ENCODE measurements at regions not wholly inside any gene's neighbourhood (a gene's known extent, or its start where the extent isn't known, plus 50 kb on each side); places are given as distances from the start of the nearest gene placed in this dataset.
"Not testable (repeated sequence)": the region's sequence is repeated elsewhere in the genome, so short reads cannot be mapped to it uniquely, and the experiment has no call there.

DNA sequence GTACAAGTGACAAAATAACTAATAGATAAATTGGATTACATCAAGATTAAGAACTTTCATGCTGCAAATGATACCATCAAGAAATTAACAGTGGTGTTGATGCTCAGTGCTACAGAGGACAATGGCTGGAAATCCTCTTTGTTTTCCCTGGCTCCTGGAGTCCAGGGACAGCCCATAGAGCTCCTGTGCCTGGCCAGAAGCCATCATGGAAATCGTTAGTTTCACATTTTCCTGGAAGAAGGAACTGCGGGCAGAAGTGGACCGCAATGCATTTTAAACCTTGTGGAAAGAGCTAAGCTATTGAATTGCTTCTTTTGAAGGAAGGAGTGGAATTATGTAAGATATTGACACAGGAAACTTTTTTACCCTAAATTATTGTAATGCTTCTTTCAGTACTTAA lies 276.0 kb downstream of the GJA1 start:
- H3K27me3 ChIP-seq (ENCODE audit: control insufficient read depth, insufficient read depth, low read length): no peaks in the 10 kb centered on the region
- no peaks in the 10 kb centered on the region for H3K4me1 ChIP-seq (ENCODE audit: control insufficient read depth, insufficient read depth, low read length)
- no peak overlapping the region for H3K9ac ChIP-seq (ENCODE audit: low read depth, low read length)
- H3K36me3 ChIP-seq (ENCODE audit: control insufficient read depth, insufficient read depth, low read length): no peaks in the 10 kb centered on the region
- no peaks in the 10 kb centered on the region for H3K9me3 ChIP-seq (ENCODE audit: control insufficient read depth, insufficient read depth, low read length)
- H3K4me3 ChIP-seq (ENCODE audit: low read depth, low read length): no peak overlapping the region

GRCh38 chr6:121717686-121718085 lies 282.2 kb downstream of the GJA1 start:
- H3K27me3 ChIP-seq (ENCODE audit: control insufficient read depth, insufficient read depth, low read length): no peaks in the 10 kb centered on the region
- H3K9me3 ChIP-seq (ENCODE audit: control insufficient read depth, insufficient read depth, low read length): no peaks in the 10 kb centered on the region
- H3K36me3 ChIP-seq (ENCODE audit: control insufficient read depth, insufficient read depth, low read length): no peaks in the 10 kb centered on the region
- H3K4me3 ChIP-seq (ENCODE audit: low read depth, low read length): no peak overlapping the region
- H3K9ac ChIP-seq (ENCODE audit: low read depth, low read length): no peak overlapping the region
- no peaks in the 10 kb centered on the region for H3K4me1 ChIP-seq (ENCODE audit: control insufficient read depth, insufficient read depth, low read length)

DNA sequence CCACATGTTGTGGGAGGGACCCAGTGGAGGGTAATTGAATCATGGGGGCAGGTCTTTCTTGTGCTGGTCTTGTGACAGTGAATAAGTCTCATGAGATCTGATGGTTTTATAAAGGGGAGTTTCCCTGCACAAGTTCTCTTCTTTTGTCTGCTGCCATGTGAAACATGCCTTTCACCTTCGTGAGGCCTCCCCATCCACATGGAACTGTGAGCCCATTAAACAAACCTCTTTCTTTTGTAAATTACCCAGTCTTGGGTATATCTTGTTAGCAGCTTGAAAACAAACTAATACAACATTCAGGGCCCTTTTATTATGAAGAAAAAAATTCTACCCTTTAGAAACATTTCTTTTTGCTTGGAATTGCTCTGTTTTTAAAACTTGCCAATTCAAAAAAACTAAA lies 285.4 kb downstream of the GJA1 start:
- not testable (repeated sequence) for H3K4me3 ChIP-seq (ENCODE audit: low read depth, low read length); H3K9ac ChIP-seq (ENCODE audit: low read depth, low read length); H3K9me3 ChIP-seq (ENCODE audit: control insufficient read depth, insufficient read depth, low read length); H3K36me3 ChIP-seq (ENCODE audit: control insufficient read depth, insufficient read depth, low read length); H3K4me1 ChIP-seq (ENCODE audit: control insufficient read depth, insufficient read depth, low read length); H3K27me3 ChIP-seq (ENCODE audit: control insufficient read depth, insufficient read depth, low read length)

GRCh38 chr6:121723623-121724022 lies 288.2 kb downstream of the GJA1 start:
- no peak overlapping the region for H3K4me3 ChIP-seq (ENCODE audit: low read depth, low read length)
- no peaks in the 10 kb centered on the region for H3K4me1 ChIP-seq (ENCODE audit: control insufficient read depth, insufficient read depth, low read length)
- no peak overlapping the region for H3K9ac ChIP-seq (ENCODE audit: low read depth, low read length)
- H3K36me3 ChIP-seq (ENCODE audit: control insufficient read depth, insufficient read depth, low read length): no peaks in the 10 kb centered on the region
- H3K9me3 ChIP-seq (ENCODE audit: control insufficient read depth, insufficient read depth, low read length): no peaks in the 10 kb centered on the region
- H3K27me3 ChIP-seq (ENCODE audit: control insufficient read depth, insufficient read depth, low read length): no peaks in the 10 kb centered on the region

DNA sequence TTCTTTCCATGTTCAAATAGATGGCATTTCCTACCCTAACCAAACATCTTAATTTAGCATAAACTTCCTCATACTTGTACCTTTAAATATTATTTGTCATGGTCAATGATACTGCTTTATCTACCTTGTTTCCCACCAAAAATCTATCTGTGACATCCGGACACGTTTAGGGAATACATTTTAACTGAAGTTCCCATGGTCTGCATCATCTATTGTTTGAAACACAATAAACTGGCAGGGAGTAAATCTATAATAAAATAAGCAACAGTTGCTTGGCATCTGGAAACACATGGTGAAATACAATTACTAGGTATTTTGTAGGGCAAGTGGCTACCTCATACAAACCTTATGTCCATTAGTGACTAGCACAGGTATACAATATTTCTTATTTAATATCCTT lies 289.1 kb downstream of the GJA1 start:
- Histone ChIP-seq H3K36me3 (ENCODE audit: control insufficient read depth, insufficient read depth, low read length) (no peaks in the 10 kb centered on the region), H3K4me1 (ENCODE audit: control insufficient read depth, insufficient read depth, low read length) (no peaks in the 10 kb centered on the region), H3K9me3 (ENCODE audit: control insufficient read depth, insufficient read depth, low read length) (no peaks in the 10 kb centered on the region), H3K9ac (ENCODE audit: low read depth, low read length) (no peak overlapping the region), H3K27me3 (ENCODE audit: control insufficient read depth, insufficient read depth, low read length) (no peaks in the 10 kb centered on the region), H3K4me3 (ENCODE audit: low read depth, low read length) (no peak overlapping the region)

- Histone ChIP-seq H3K27me3 (ENCODE audit: control insufficient read depth, insufficient read depth, low read length) (no peaks in the 10 kb centered on the region), H3K36me3 (ENCODE audit: control insufficient read depth, insufficient read depth, low read length) (peaks cover 3% of the 10 kb centered on the region), H3K4me3 (ENCODE audit: low read depth, low read length) (no peak overlapping the region), H3K9ac (ENCODE audit: low read depth, low read length) (no peak overlapping the region), H3K4me1 (ENCODE audit: control insufficient read depth, insufficient read depth, low read length) (no peaks in the 10 kb centered on the region), H3K9me3 (ENCODE audit: control insufficient read depth, insufficient read depth, low read length) (no peaks in the 10 kb centered on the region)
These were observed 291.1 kb downstream of the GJA1 start for GRCh38 chr6:121726596-121726995.

- Histone ChIP-seq H3K9ac (ENCODE audit: low read depth, low read length) (no peak overlapping the region), H3K27me3 (ENCODE audit: control insufficient read depth, insufficient read depth, low read length) (no peaks in the 10 kb centered on the region), H3K4me3 (ENCODE audit: low read depth, low read length) (no peak overlapping the region), H3K9me3 (ENCODE audit: control insufficient read depth, insufficient read depth, low read length) (no peaks in the 10 kb centered on the region), H3K36me3 (ENCODE audit: control insufficient read depth, insufficient read depth, low read length) (peaks cover 3% of the 10 kb centered on the region), H3K4me1 (ENCODE audit: control insufficient read depth, insufficient read depth, low read length) (no peaks in the 10 kb centered on the region)
These were observed 295.2 kb downstream of the GJA1 start for GRCh38 chr6:121730616-121731015.

GRCh38 chr6:121731381-121731780 lies 295.9 kb downstream of the GJA1 start:
- Histone ChIP-seq H3K36me3 (ENCODE audit: control insufficient read depth, insufficient read depth, low read length) (peaks cover 3% of the 10 kb centered on the region), H3K27me3 (ENCODE audit: control insufficient read depth, insufficient read depth, low read length) (no peaks in the 10 kb centered on the region), H3K4me3 (ENCODE audit: low read depth, low read length) (no peak overlapping the region), H3K9me3 (ENCODE audit: control insufficient read depth, insufficient read depth, low read length) (no peaks in the 10 kb centered on the region), H3K9ac (ENCODE audit: low read depth, low read length) (no peak overlapping the region), H3K4me1 (ENCODE audit: control insufficient read depth, insufficient read depth, low read length) (no peaks in the 10 kb centered on the region)

DNA sequence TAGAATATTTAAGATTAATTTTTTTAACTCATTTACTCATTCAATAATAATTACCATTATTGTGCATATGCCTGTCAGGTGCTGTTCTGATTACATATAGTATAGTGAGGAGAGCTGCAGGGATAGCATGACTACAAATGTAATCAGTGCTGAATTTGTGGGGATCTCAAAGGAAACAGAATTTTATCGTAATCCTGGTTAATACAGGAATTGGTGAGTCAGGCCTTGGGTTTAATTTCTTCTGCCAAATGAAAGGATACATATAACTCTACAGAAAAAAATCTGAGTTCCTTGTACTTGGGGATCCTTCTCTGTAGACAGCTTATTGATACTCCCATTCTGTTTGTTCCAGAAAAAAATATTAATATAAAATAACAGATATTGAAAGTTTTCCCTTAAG lies 297.2 kb downstream of the GJA1 start:
- Histone ChIP-seq H3K4me3 (ENCODE audit: low read depth, low read length) (no peak overlapping the region), H3K9ac (ENCODE audit: low read depth, low read length) (no peak overlapping the region), H3K4me1 (ENCODE audit: control insufficient read depth, insufficient read depth, low read length) (no peaks in the 10 kb centered on the region), H3K27me3 (ENCODE audit: control insufficient read depth, insufficient read depth, low read length) (no peaks in the 10 kb centered on the region), H3K9me3 (ENCODE audit: control insufficient read depth, insufficient read depth, low read length) (no peaks in the 10 kb centered on the region), H3K36me3 (ENCODE audit: control insufficient read depth, insufficient read depth, low read length) (peaks cover 3% of the 10 kb centered on the region)

DNA sequence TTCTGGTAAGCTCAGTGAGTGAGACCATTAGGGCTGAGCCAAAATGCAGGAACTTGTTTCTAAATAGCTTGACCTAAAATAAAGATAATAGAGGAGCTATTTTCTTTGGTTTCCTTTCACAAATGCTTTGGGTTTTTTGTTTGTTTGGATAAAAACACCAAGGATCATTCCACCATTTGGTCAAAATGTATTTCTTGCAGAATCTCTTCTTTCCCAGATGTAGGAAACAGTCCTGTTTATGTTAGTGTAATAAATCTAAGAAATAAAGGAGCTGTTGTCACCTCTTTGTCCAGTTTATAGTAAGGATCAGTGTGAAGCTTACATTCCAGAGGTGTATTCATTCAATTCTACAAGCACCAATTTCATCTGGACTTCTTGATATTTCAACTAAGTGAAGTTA lies 297.8 kb downstream of the GJA1 start:
- Histone ChIP-seq H3K27me3 (ENCODE audit: control insufficient read depth, insufficient read depth, low read length) (no peaks in the 10 kb centered on the region), H3K4me1 (ENCODE audit: control insufficient read depth, insufficient read depth, low read length) (no peaks in the 10 kb centered on the region)

GRCh38 chr6:121740188-121740587 lies 304.7 kb downstream of the GJA1 start:
- H3K9ac ChIP-seq (ENCODE audit: low read depth, low read length); H3K27me3 ChIP-seq (ENCODE audit: control insufficient read depth, insufficient read depth, low read length); H3K4me1 ChIP-seq (ENCODE audit: control insufficient read depth, insufficient read depth, low read length); H3K9me3 ChIP-seq (ENCODE audit: control insufficient read depth, insufficient read depth, low read length); H3K4me3 ChIP-seq (ENCODE audit: low read depth, low read length); H3K36me3 ChIP-seq (ENCODE audit: control insufficient read depth, insufficient read depth, low read length): not testable (repeated sequence)

More for the DNA sequence above, 297.8 kb downstream of the GJA1 start:
- Histone ChIP-seq H3K9me3 (ENCODE audit: control insufficient read depth, insufficient read depth, low read length) (no peaks in the 10 kb centered on the region), H3K4me3 (ENCODE audit: low read depth, low read length) (no peak overlapping the region), H3K9ac (ENCODE audit: low read depth, low read length) (no peak overlapping the region), H3K36me3 (ENCODE audit: control insufficient read depth, insufficient read depth, low read length) (peaks cover 3% of the 10 kb centered on the region)

DNA sequence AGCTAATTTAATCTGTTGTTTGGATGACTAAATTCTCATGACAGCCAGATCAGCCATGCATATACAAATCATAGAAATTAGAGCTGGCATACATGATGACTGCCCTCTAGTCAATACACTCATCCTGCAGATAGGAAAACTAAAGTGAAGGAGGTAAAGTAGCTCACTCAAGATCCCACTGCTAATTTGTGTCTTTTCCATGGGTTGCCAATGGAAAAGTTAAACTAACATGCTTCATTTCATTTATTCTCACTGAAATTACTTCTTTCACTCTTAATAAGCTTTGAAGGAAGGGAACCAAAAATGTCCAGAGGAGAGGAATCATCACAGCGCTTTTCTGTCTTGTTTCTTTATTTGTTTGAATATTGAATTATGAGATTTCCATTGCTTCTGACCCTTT lies 308.2 kb downstream of the GJA1 start:
- Histone ChIP-seq H3K4me3 (ENCODE audit: low read depth, low read length) (no peak overlapping the region), H3K36me3 (ENCODE audit: control insufficient read depth, insufficient read depth, low read length) (no peaks in the 10 kb centered on the region), H3K27me3 (ENCODE audit: control insufficient read depth, insufficient read depth, low read length) (no peaks in the 10 kb centered on the region)

GRCh38 chr6:121748376-121748775 lies 312.9 kb downstream of the GJA1 start:
- no peaks in the 10 kb centered on the region for H3K4me1 ChIP-seq (ENCODE audit: control insufficient read depth, insufficient read depth, low read length)
- no peaks in the 10 kb centered on the region for H3K27me3 ChIP-seq (ENCODE audit: control insufficient read depth, insufficient read depth, low read length)
- H3K4me3 ChIP-seq (ENCODE audit: low read depth, low read length): no peak overlapping the region
- no peaks in the 10 kb centered on the region for H3K36me3 ChIP-seq (ENCODE audit: control insufficient read depth, insufficient read depth, low read length)
- H3K9ac ChIP-seq (ENCODE audit: low read depth, low read length): no peak overlapping the region
- no peaks in the 10 kb centered on the region for H3K9me3 ChIP-seq (ENCODE audit: control insufficient read depth, insufficient read depth, low read length)

More for the DNA sequence above, 308.2 kb downstream of the GJA1 start:
- Histone ChIP-seq H3K4me1 (ENCODE audit: control insufficient read depth, insufficient read depth, low read length) (no peaks in the 10 kb centered on the region), H3K9me3 (ENCODE audit: control insufficient read depth, insufficient read depth, low read length) (no peaks in the 10 kb centered on the region), H3K9ac (ENCODE audit: low read depth, low read length) (no peak overlapping the region)
